GM18868 (cell line): ENCODE measurements at regions not wholly inside any gene's neighbourhood (a gene's known extent, or its start where the extent isn't known, plus 50 kb on each side); places are given as distances from the start of the nearest gene placed in this dataset.
"Not testable (repeated sequence)": the region's sequence is repeated elsewhere in the genome, so short reads cannot be mapped to it uniquely, and the experiment has no call there.

Experiments used
- ATAC-seq: cut with Tn5 transposase; IDR thresholded peaks from one replicate; pipeline ENCODE4 v1.9.1; 2021; ENCODE audit warnings: mild to moderate bottlenecking, moderate library complexity; ENCODE audit not compliant: unreplicated experiment

DNA sequence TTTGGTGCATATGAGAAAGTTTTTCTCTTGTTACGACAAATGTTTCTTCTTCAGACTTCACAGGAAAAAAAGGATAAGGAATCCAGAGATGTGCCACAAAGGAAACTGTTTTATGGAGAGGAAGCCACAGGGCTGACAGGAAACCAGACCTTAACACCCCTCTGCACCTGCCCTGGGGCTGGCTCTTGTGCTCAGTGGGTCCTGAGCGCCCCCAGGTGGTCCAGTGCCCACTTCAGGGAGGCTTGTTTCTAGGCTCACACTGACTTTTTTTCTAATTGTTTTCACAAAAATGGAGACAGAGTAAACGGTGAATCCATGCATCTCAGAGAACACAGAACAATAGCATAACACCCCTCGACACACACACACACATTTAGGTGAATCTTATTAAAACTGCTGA, 951.2 kb downstream of the TMEM121 start:
- ATAC-seq: not testable (repeated sequence)

DNA sequence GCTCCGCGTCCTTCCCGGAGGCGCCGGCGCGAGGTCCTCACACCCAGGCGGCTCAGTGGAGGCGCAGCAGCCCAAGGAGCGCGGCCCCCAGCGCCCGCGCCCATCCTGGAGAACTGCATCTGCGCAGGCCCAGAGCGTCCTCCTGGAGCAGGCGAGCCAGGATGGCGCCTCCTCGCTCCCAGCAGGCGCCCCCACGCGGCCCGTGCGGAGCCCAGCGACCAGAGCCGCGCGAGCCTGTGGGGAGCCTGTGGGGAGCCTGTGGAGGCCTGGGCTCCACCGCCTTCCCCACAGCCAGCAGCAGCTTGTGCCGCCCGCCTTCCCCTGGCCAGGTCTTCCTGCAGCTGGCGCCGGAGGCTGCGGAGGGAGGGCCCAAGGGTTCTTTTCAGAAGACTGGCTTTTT, 953.9 kb downstream of the TMEM121 start:
- ATAC-seq: not testable (repeated sequence)

DNA sequence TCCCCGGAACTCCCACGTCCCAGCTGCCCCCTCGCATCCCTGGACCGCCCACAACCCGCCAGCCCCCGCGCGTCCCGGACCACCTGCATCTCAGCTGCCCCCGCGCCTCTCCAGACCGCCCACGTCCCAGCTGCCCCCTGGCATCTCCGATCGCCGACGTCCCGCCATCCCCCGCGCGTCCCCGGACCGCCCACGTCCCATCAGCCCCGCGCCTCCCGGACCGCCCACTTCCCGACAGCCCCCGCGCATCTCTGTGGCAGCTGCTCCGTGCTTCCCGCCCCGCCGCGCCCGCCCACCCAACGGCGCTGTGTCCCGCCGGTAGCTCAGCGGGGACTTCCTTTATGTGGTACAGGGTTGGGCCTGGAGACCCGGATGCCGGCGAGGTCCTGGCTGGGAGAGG, 955.8 kb downstream of the TMEM121 start:
- ATAC-seq: not testable (repeated sequence)

DNA sequence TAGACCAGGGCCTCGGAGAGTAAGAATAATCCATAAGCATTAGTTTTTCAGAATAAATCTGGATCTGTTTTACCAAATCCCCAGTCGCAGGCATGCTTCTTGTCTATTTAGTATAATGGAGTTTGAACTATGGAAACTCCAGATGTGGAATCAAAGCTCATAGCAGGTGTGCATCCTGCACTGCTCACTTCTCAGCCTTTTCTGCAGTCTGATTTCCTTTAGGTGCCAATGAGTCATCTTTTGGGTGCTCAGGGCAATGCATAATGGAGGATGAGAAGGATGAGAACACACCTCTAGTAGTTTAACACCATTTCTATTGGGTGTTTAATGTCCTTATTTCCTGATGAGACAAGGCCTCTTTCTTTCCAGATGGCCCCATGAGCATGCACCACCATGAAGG, 961.2 kb downstream of the TMEM121 start:
- no peak for ATAC-seq

DNA sequence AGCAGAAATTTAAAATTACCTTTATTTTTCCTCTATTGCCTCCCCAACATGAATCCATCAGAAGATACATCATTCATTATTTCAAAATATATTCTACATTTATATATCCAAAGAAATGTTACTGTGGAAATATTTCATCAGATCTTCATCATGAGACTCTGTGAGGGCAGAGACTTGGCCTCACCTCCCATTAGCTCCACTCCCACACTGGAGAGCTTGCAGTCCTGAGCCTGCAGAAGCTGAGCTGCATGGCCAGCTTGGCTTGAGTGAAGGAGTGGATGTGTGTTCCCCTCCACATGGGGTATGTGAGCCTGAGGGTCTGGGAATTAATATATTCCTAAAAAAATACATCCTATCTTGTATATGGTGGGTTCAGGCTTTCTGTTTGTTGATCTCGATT, 961.9 kb downstream of the TMEM121 start:
- ATAC-seq: no peak

DNA sequence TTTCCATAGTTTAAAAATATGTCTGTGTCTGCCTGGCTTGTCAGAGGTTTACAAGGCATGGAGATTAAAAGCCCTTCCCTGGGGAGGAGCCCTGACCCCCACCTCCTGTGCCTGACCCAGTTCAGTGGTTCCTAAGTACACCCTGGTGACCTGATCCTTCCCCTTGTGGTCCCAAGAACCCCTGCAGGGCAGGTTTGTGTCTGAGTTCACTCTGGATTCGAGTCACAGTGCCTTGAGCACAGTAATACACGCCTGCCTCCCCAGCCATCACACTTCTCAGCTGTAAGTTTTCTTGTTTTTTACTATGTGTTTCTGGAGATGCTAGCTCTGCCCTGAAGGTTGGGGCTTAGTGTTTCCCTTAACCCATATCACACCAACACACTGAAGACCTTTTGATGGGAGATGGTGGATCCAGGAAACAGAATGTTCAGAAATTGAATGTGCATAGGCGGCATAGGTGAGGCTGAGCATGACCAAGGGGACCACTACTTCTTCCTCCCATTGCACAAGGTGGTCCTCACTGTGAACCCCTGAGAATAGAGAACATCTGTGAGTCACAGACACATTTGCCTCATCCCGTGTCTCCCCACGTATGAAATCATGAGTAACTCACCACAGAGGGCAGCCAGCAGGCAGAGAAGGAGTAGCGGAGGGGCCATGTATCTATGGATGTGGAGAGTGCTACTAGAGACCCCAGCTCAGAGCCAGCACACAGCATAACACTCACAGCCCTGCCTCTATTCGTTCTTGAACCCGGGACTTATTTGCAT, 962.9 kb downstream of the TMEM121 start:
- ATAC-seq: no peak

DNA sequence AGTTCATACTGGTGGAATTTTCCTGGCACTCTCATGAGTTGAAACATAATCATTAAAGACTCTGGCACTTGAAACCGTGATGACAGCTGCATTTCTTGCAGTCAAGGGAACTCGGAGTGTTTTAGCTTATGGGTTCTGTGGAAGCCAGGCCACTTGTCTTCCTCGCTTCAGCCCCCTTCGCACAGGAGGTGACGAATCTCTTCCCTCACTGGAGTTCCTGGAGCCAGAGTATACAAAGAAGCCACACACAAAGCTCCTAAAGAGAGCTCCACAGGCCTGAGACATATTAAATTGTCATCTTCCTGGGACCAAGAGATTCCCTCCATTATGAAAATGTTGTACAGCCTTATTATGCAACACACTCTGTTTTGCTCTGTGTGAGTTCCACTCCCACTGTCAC, 964.1 kb downstream of the TMEM121 start:
- ATAC-seq: no peak

DNA sequence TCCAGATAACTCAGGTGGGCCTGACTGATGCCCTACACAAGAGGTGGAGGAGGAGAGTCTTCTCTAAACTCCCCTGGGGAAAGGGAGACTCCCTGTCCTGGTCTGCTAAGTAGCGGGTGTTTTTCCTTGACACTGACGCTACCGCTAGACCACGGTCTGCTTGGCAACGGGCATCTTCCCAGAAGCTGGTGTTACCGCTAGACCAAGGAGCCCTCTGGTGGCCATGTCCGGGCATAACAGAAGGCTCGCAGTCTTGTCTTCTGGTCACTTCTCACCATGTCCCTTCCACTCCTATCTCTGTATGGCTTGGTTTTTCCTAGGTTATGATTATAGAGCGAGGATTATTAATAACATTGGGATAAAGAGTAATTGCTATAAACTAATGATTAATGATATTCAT, 965.5 kb downstream of the TMEM121 start:
- no peak for ATAC-seq

DNA sequence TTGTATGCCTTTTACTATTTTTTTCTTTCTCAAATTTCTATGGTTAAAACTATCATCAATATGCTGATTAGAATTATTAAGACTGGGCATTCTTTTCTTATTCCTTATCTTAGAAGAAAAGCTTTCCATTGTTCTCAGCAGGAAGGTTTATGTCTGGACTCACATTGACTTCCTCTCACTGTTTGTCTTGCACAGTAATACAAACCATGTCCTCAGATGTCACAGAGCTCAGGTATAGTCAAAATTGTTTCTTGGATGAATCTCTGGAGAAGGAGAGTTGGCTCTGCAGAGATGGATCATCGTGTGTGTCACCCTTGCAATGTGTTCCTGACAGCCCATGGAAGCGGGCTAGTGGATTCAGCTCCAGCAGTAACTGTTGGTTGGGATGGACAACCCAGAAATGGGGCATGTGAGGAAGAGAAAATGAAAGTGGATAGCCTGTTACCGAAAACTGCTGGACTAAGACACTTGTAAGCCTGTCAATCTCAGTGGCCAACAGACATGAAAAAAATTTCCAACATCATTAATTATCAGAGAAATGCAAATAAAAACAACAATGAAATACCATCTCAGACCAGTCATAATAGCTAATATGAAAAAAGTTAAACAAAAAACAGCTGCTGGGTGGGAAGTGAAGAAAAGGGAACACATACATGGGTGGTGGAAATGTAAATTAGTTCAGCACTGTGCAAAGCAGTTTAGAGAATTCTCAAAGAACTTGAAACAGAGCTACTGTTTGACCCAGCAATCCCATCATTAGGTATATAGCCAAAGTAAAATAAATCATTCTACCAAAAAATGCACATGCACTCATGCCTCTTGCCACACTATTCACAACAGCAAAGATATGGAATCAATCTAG, 967.8 kb downstream of the TMEM121 start:
- no peak for ATAC-seq

DNA sequence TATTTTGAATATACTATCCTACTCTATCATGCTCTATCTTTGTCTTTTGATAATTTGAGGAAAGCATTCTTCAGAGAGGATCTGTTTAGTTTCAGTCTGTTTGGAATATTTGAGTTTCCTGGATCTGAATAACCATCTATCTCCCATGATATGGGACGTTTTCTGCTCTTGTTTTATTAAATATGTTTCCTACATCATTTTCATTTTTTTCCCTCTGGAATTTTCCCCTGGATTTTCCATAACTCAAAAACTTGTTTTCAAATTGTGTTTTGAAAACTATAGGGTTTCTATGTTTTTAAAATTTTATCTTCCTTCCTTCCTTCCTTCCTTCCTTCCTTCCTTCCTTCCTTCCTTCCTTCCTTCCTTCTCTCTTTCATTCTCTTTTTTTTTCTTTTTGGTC, 974.2 kb downstream of the TMEM121 start:
- no peak for ATAC-seq

DNA sequence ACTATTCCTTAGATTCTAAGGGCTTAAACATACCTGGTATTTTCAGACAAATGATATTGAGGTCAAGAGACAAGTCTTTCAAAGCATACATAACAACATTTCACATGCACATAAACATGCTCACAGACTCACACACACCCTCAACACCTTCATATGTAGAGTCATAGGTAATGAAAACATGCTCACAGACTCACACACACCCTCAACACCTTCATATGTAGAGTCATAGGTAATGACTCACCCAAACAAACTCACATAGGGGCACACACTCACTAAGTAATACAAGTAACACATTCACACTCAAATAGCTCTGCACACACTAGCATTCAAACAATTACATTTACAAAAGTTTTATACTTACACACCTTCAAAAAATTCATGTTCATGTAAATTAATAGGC, 975.5 kb downstream of the TMEM121 start:
- ATAC-seq: no peak

DNA sequence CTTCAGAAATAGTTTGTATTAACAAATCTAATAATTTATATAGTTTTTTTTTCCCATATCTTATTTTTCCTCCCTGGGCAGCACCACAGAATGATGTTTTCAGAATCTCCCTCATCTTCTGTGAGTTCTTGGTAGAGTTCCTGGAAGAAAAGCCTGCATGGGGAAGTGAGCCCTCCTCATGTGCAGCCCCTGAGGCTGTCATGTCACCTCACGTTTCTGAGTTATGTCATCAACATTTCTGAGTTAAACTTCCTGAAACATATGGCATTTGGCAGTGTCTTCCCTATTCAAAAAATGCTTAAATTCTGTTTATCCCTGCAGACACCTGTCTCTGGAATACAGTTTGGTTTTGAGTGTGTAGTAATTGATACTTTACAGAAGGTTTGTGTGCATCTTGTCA, 979.0 kb downstream of the TMEM121 start:
- ATAC-seq: no peak

DNA sequence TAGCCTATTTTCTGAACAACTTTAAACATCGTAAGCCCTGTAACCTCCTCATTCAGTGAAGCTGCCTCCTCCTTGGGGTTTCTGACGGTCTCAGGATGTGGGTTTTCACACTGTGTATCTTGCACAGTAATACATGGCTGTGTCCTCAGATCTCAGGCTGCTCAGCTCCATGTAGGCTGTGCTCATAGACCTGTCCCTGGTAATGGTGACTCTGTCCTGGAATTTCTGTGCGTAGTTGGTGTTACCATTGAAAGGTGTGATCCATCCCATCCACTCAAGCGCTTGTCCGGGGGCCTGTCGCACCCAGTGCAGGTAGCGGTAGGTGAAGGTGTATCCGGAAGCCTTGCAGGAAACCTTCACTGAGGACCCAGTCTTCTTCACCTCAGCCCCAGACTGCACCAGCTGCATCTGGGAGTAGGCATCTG, 980.5 kb downstream of the TMEM121 start:
- no peak for ATAC-seq

DNA sequence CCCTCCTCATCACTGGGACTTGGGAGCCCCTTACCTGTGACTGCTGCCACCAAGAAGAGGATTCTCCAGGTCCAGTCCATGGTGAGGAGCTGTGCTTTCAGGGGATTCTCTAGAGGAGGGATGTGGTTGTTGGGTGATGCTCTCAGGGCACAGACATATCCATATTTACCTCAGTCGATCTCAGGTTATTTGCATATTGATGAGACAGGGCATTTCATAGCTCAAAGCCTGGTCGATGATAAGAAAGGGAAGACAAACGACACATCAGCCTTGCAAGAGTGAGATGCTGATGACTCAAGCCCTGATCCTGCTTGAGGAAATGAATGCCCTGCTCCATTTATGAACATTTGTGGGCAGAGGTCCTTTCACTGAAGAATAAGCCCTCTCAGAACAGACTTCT, 981.0 kb downstream of the TMEM121 start:
- ATAC-seq: no peak

DNA sequence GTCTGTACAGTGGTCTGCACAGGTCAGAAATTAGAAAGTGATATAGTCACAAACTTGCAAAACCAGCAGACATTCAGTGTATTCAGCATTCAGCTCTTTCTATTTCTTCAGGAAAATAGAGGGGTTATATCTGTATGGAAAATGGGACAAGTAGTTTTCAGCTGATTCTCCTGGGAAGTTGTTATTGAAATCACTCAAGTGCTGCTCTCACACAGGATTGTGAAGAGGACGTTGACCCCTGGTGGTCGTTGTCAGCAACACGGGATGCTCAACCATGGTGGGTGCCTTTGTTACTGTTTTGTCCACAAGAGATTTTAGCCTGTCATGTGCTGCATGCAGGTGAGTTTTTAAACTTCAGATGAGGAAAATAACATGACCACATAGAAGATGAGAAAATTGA, 981.8 kb downstream of the TMEM121 start:
- no peak for ATAC-seq

DNA sequence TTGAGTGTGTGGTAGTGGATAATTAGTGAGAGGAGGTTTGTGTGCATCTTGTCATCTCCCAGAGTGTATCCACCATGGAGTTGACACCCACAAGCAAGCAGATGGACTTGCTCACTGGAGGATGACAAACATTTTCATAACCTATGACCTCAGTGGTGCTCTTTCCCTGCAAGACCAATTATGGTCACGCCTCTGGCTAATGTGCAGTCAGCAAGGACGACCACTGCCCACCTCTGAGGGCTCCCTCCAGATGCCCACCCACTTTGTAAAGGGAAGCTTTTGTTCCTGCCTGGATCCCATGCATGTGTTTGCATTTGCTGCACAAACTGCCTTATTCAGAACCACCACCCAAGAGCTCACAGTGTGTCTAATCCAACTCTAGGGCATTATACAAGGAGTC, 982.8 kb downstream of the TMEM121 start:
- ATAC-seq: no peak

DNA sequence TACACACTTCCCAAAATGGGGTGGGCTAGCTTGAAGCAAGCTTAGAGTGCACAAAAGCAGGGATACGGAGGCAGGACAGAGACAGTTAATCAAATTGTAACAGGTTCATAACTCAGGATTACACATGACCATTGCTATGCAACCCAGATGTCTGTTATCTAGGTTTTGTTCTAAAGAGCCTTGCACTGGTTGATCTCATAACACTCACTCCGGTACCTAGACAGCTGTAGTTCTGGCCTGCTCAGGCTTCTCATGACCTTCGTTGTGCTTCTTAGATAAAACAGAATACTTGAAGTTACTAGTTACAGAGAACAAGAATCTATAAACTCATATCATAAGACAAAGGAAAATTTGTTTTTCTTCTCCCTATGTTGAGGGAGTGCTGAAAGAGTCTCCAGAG, 983.4 kb downstream of the TMEM121 start:
- ATAC-seq: no peak

DNA sequence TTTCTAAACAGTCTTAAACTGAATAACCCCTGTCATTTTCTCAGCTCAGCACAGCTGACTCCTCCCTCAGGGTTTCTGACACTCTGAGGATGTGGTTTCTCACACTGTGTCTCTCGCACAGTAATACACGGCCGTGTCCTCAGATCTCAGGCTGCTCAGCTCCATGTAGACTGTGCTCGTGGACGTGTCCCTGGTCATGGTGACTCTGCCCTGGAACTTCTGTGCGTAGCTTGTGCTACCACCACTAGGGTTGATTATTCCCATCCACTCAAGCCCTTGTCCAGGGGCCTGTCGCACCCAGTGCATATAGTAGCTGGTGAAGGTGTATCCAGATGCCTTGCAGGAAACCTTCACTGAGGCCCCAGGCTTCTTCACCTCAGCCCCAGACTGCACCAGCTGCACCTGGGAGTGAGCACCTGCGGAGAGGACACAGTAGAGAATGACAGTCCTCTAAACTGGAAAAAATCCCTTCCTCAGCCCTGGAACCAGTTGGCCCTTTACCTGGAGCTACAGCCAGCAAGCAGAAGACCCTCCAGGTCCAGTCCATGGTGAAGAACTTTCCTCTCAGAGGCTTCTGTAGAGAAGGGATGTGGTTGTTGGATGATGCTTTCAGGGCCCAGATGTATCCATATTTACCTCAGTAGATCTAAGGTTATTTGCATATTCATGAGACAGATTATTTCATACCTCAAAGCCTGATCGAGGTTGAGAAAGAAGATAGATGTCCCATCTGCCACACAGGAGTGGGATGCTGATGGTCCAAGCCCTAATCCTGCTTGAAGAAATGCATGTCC, 984.8 kb downstream of the TMEM121 start:
- no peak for ATAC-seq

DNA sequence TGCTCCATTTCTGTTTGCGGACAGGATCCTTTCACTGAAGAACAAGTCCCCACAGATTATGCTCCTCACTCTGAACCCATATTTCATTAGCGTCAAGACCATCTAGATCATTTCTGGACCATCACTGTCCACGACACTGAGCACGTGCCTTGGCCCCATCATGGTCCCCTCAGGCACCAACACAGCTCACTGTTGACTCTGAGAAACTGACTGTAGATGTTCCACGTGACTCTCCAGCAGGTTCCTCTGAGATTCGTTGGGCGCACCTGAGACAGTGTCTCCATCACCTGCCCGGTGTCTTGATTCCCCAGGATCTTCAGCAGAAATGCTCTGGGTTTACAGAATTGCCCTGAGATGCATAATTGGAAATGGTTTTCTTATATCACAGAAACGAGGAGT, 985.4 kb downstream of the TMEM121 start:
- ATAC-seq: no peak

DNA sequence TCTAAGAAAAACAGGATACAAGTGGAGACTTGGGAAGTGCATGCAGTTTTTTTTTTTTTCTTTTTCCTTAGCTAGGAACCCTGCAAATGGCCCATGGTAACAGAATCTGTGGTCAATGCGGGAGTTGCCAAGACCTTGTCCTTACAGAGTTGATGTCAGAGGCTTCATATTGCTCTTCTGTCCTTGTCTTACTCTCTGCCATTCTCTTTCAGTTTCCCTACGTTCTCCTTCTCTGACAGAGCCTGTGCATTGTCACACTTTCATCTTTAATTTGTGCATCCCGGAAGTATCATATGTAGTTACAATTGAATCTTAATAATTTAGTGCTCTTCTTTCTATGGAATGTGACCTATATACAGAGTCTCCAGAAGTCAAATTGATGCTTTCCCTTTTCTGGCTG, 986.9 kb downstream of the TMEM121 start:
- ATAC-seq: no peak
